PC-9 (cell line): ENCODE measurements at regions not wholly inside any gene's neighbourhood (a gene's known extent, or its start where the extent isn't known, plus 50 kb on each side); places are given as distances from the start of the nearest gene placed in this dataset.

Source experiments
- BruUV-seq: library from RNA; stranded (reverse); fragments of 400-500 nt; replicated peaks from 2 replicates; lab custom pipeline; 2021; lab: Mats Ljungman, UMichigan
- CTCF ChIA-PET: fragments of 300-600 bp; sonication (Branson Sonifier 250); formaldehyde crosslinking; loops from one replicate; lab custom pipeline; 2022; ENCODE audit warnings: antibody characterized with exemption; lab: Charles Lee
- POLR2A ChIA-PET: fragments of 300-600 bp; sonication (Branson Sonifier 250); formaldehyde crosslinking; loops from one replicate; lab custom pipeline; 2022; ENCODE audit warnings: antibody characterized with exemption; ENCODE audit not compliant: unreplicated experiment; lab: Charles Lee
- DNase-seq, 2 experiments: peaks; one replicate each; pipeline versions ENCODE4 v3.0.0 to v3.0.0-alpha.2; 2015 to 2022; ENCODE audit warnings: mixed read lengths in 1 of 2
- H2AFZ ChIP-seq: fragments of 200-600 bp; sonication (generic); 2 replicates; pipeline ENCODE4 v1.8.1; 2017; ENCODE audit warnings: antibody characterized with exemption
- H3F3A ChIP-seq: fragments of 200-600 bp; sonication (generic); 2 replicates; pipeline ENCODE4 v1.8.1; 2017; ENCODE audit warnings: antibody characterized with exemption, mild to moderate bottlenecking, low read depth; ENCODE audit not compliant: insufficient read depth
- H3K27ac ChIP-seq: fragments of 200-600 bp; sonication (generic); 2 replicates; pipeline ENCODE4 v1.6.1; 2016; ENCODE audit warnings: mixed run types
- H3K27me3 ChIP-seq: fragments of 200-600 bp; sonication (generic); 2 replicates; pipeline ENCODE4 v1.6.1; 2016; ENCODE audit warnings: low read depth, mixed run types; ENCODE audit not compliant: insufficient read depth
- H3K36me3 ChIP-seq: fragments of 200-600 bp; sonication (generic); 2 replicates; pipeline ENCODE4 v1.6.1; 2016; ENCODE audit warnings: low read depth, mixed run types
- H3K4me1 ChIP-seq: fragments of 200-600 bp; sonication (generic); replicated peaks from 2 replicates; pipeline ENCODE4 v1.6.1; 2016; ENCODE audit warnings: mixed run types; ENCODE audit not compliant: insufficient read depth
- H3K4me2 ChIP-seq: fragments of 200-600 bp; sonication (generic); 2 replicates; pipeline ENCODE4 v1.6.1; 2017; ENCODE audit warnings: mixed run types
- H3K4me3 ChIP-seq: fragments of 200-600 bp; sonication (generic); 2 replicates; pipeline ENCODE4 v1.6.1; 2016; ENCODE audit warnings: mixed run types
- H3K79me2 ChIP-seq: fragments of 200-600 bp; sonication (generic); 2 replicates; pipeline ENCODE4 v1.6.1; 2017; ENCODE audit warnings: low read depth, mixed run types
- H3K9me2 ChIP-seq: fragments of 200-600 bp; sonication (generic); 2 replicates; pipeline ENCODE4 v1.8.1; 2017; ENCODE audit warnings: mild to moderate bottlenecking; ENCODE audit not compliant: insufficient read depth
- H3K9me3 ChIP-seq: fragments of 200-600 bp; sonication (generic); 2 replicates; pipeline ENCODE4 v1.8.1; 2016; ENCODE audit warnings: low read depth; ENCODE audit not compliant: insufficient read depth
- H4K20me1 ChIP-seq: fragments of 200-600 bp; sonication (generic); 2 replicates; pipeline ENCODE4 v1.8.1; 2017; ENCODE audit not compliant: insufficient read depth
- CTCF ChIP-seq: fragments of 200-600 bp; sonication (generic); conservative IDR thresholded peaks from 2 replicates; pipeline ENCODE4 v1.6.1; 2017; ENCODE audit warnings: mixed run types, antibody characterized with exemption, mild to moderate bottlenecking, moderate library complexity
- EZH2 ChIP-seq: fragments of 200-600 bp; sonication (generic); IDR thresholded peaks from 2 replicates; pipeline ENCODE4 v1.8.0; 2017; ENCODE audit warnings: antibody characterized with exemption, low read depth
- intact Hi-C: fragments of 100-400 bp; cut with micrococcal nuclease; formaldehyde crosslinking; loops from one replicate; pipeline ENCODE4 v1.10.0; 2022; ENCODE audit not compliant: unreplicated experiment

- POLR2A ChIA-PET = no interaction called here
- intact Hi-C loops = no loop called here
- H3K4me1 ChIP-seq = peaks cover 45% of the 10 kb centered on the region
- BruUV-seq = no TSS peak
- no peaks in the 10 kb centered on the region for H3K79me2 ChIP-seq
- no peaks in the 10 kb centered on the region for H3K27me3 ChIP-seq
- no peak for DNase-seq
- H3K36me3 ChIP-seq = no peaks in the 10 kb centered on the region
- no peak overlapping the region for H3K4me2 ChIP-seq
- no peak overlapping the region for H2AFZ ChIP-seq
- H3F3A ChIP-seq = peaks cover 27% of the 10 kb centered on the region
- CTCF ChIA-PET = no interaction called here
- TF ChIP-seq EZH2 (no peak), CTCF (no peak)
- peak overlapping the region; percentile 94; the same call in 1 of the 2 replicates for H3K27ac ChIP-seq
- no peaks in the 10 kb centered on the region for H4K20me1 ChIP-seq
- H3K9me3 ChIP-seq = no peaks in the 10 kb centered on the region
- no peaks in the 10 kb centered on the region for H3K9me2 ChIP-seq
- no peak overlapping the region for H3K4me3 ChIP-seq
Observed at GRCh38 chr14:32012571-32012970, 64.5 kb upstream of the ARHGAP5 start.

GRCh38 chr14:32013083-32013482 lies 64.0 kb upstream of the ARHGAP5 start:
- Histone ChIP-seq H3K9me2 (no peaks in the 10 kb centered on the region), H3K36me3 (no peaks in the 10 kb centered on the region), H3K4me3 (no peak overlapping the region), H3K4me2 (no peak overlapping the region), H3K27ac (no peak overlapping the region), H3K4me1 (peaks cover 40% of the 10 kb centered on the region), H3K9me3 (no peaks in the 10 kb centered on the region), H4K20me1 (no peaks in the 10 kb centered on the region), H3K27me3 (no peaks in the 10 kb centered on the region), H3K79me2 (no peaks in the 10 kb centered on the region), H3F3A (peaks cover 27% of the 10 kb centered on the region), H2AFZ (no peak overlapping the region)
- ChIA-PET CTCF (no interaction called here), POLR2A (no interaction called here)
- no TSS peak for BruUV-seq
- intact Hi-C loops = no loop called here
- TF ChIP-seq CTCF (no peak), EZH2 (no peak)
- no peak for DNase-seq

- Histone ChIP-seq H3K9me3 (no peaks in the 10 kb centered on the region), H3K9me2 (no peaks in the 10 kb centered on the region), H3K4me3 (no peak overlapping the region), H3K79me2 (no peaks in the 10 kb centered on the region), H3K4me1 (peaks cover 45% of the 10 kb centered on the region), H3K36me3 (no peaks in the 10 kb centered on the region), H2AFZ (no peak overlapping the region), H3K27ac (no peak overlapping the region), H4K20me1 (no peaks in the 10 kb centered on the region), H3F3A (peaks cover 27% of the 10 kb centered on the region), H3K4me2 (no peak overlapping the region), H3K27me3 (no peaks in the 10 kb centered on the region)
- CTCF ChIA-PET = interaction anchor here (0.6 kb wide), 1 partner anchor 86 kb away, joined by 4 read pairs; no protein-coding TSS in a partner anchor
- no peak for TF ChIP-seq EZH2
- no peak for TF ChIP-seq CTCF
- POLR2A ChIA-PET = no interaction called here
- no TSS peak for BruUV-seq
- intact Hi-C loops = no loop called here
- DNase-seq = no peak
Observed at GRCh38 chr14:32014057-32014456, 63.0 kb upstream of the ARHGAP5 start.
